Endothelial cell of umbilical vein (primary cell): ENCODE measurements at regions not wholly inside any gene's neighbourhood (a gene's known extent, or its start where the extent isn't known, plus 50 kb on each side); places are given as distances from the start of the nearest gene placed in this dataset.

ENCODE experiments used
- BruUV-seq: library from RNA; stranded (reverse); fragments of 400-500 nt; replicated peaks from 2 replicates; lab custom pipeline; 2021; lab: Mats Ljungman, UMichigan
- CTCF ChIA-PET: fragments of 300-600, 350-600 bp; sonication (Branson Sonifier 250); formaldehyde crosslinking; loops from one replicate; lab custom pipeline; 2021; ENCODE audit warnings: antibody characterized with exemption, inconsistent platforms; lab: Charles Lee
- POLR2A ChIA-PET: fragments of 300-600, 350-600 bp; sonication (Branson Sonifier 250); formaldehyde crosslinking; loops from one replicate; lab custom pipeline; 2021; ENCODE audit warnings: antibody characterized with exemption, inconsistent platforms; lab: Charles Lee
- DNase-seq: peaks from one replicate; pipeline ENCODE4 v3.0.0-alpha.2; 2011; ENCODE audit warnings: low read depth, low spot score
- FAIRE-seq: peaks from 2 replicates; lab custom pipeline; 2011; peaks lifted over from hg19 to GRCh38; lab: Jason Lieb, UNC
- H2AFZ ChIP-seq: 2 replicates; pipeline ENCODE4 v1.6.0; 2012; ENCODE audit warnings: low read depth, low read length, control low read depth, inconsistent platforms
- H3K27ac ChIP-seq: 2 replicates; pipeline ENCODE4 v1.5.1; 2011; ENCODE audit warnings: low read depth, mild to moderate bottlenecking, control low read depth, low read length, moderate library complexity; ENCODE audit not compliant: insufficient read depth
- H3K27me3 ChIP-seq, 2 experiments: 2 replicates each; pipeline versions ENCODE4 v1.6.0 to v1.6.1; 2011; ENCODE audit warnings: low read length in 2 of 2, mixed read lengths in 1 of 2; ENCODE audit not compliant: control insufficient read depth in 2 of 2, insufficient read depth in 2 of 2
- H3K36me3 ChIP-seq, 2 experiments: 2 replicates in 1 of 2; 3 replicates in 1 of 2; pipeline ENCODE4 v1.5.1; 2011; ENCODE audit warnings: low read length in 2 of 2, mild to moderate bottlenecking in 1 of 2, moderate library complexity in 1 of 2; ENCODE audit not compliant: control insufficient read depth in 2 of 2, insufficient read depth in 2 of 2; ENCODE audit errors: extremely low read depth in 1 of 2
- H3K4me1 ChIP-seq: 3 replicates; pipeline ENCODE4 v1.5.1; 2011; ENCODE audit warnings: mild to moderate bottlenecking, low read length; ENCODE audit not compliant: control insufficient read depth, insufficient read depth; ENCODE audit errors: extremely low read depth
- H3K4me2 ChIP-seq: 2 replicates; pipeline ENCODE4 v1.6.1; 2011; ENCODE audit warnings: low read length, control low read depth, mixed read lengths; ENCODE audit not compliant: insufficient read depth
- H3K4me3 ChIP-seq, 3 experiments: fragments of 200-600 bp in 1 of 3; sonication (generic), shearing (Covaris generic) in 1 of 3; replicated peaks in 1 of 3; 2 replicates each; pipeline ENCODE4 v1.5.1; 2011 to 2016; ENCODE audit warnings: control low read depth in 3 of 3, low read length in 3 of 3, mild to moderate bottlenecking in 2 of 3, inconsistent platforms in 1 of 3, low read depth in 1 of 3, moderate library complexity in 1 of 3; ENCODE audit not compliant: insufficient read depth in 1 of 3
- H3K79me2 ChIP-seq: 2 replicates; pipeline ENCODE4 v1.6.0; 2012; ENCODE audit warnings: low read length, inconsistent platforms; ENCODE audit not compliant: control insufficient read depth, insufficient read depth
- H3K9ac ChIP-seq: replicated peaks from 2 replicates; pipeline ENCODE3; 2011; ENCODE audit warnings: low read length, control low read depth; ENCODE audit not compliant: insufficient read depth; ENCODE audit errors: extremely low read depth
- H3K9me1 ChIP-seq: replicated peaks from 3 replicates; pipeline ENCODE4 v1.6.0; 2011; ENCODE audit warnings: mild to moderate bottlenecking, low read length; ENCODE audit not compliant: control insufficient read depth, insufficient read depth; ENCODE audit errors: extremely low read depth
- H3K9me3 ChIP-seq: replicated peaks from 2 replicates; pipeline ENCODE4 v1.5.1; 2012; ENCODE audit warnings: low read length, inconsistent platforms; ENCODE audit not compliant: control insufficient read depth, insufficient read depth
- H4K20me1 ChIP-seq: replicated peaks from 2 replicates; pipeline ENCODE3; 2011; ENCODE audit warnings: mild to moderate bottlenecking, low read length; ENCODE audit not compliant: control insufficient read depth, insufficient read depth; ENCODE audit errors: extremely low read depth
- CTCF ChIP-seq, 2 donors: IDR thresholded peaks; 1 replicate in 1 of 2; 2 replicates in 1 of 2; pipeline ENCODE4 v1.5.1; 2011; ENCODE audit warnings: low read length in 2 of 2, mild to moderate bottlenecking in 2 of 2, moderate library complexity in 2 of 2, control low read depth in 1 of 2, inconsistent platforms in 1 of 2, low read depth in 1 of 2; ENCODE audit not compliant: insufficient read depth in 1 of 2; ENCODE audit errors: extremely low read depth in 1 of 2
- EZH2 ChIP-seq: IDR thresholded peaks from 2 replicates; pipeline ENCODE4 v1.6.1; 2012; ENCODE audit warnings: borderline replicate concordance, low read depth, mild to moderate bottlenecking, moderate library complexity, low read length, inconsistent platforms; ENCODE audit not compliant: severe bottlenecking
- FOS ChIP-seq: IDR thresholded peaks from 2 replicates; pipeline ENCODE4 v1.6.1; 2011; ENCODE audit warnings: mild to moderate bottlenecking, low read length, moderate library complexity, borderline replicate concordance; ENCODE audit not compliant: insufficient read depth
- GATA2 ChIP-seq: IDR thresholded peaks from 2 replicates; pipeline ENCODE4 v1.7.0; 2011; ENCODE audit warnings: low read depth, mild to moderate bottlenecking, moderate library complexity, mixed read lengths, low read length; ENCODE audit not compliant: insufficient read length, insufficient read depth
- JUN ChIP-seq: IDR thresholded peaks from 2 replicates; pipeline ENCODE4 v1.6.1; 2011; ENCODE audit warnings: borderline replicate concordance, low read depth; ENCODE audit not compliant: insufficient read length, insufficient read depth
- MYC ChIP-seq: IDR thresholded peaks from one replicate; pipeline ENCODE4 v1.6.1; 2011; ENCODE audit warnings: mild to moderate bottlenecking, low read depth, low read length
- POLR2A ChIP-seq: IDR thresholded peaks from 2 replicates; pipeline ENCODE4 v1.6.1; 2012; ENCODE audit warnings: low read depth, mild to moderate bottlenecking, control low read depth, low read length
- POLR2AphosphoS5 ChIP-seq: IDR thresholded peaks from 2 replicates; pipeline ENCODE4 v1.6.1; 2012; ENCODE audit warnings: low read depth, mild to moderate bottlenecking, control low read depth, low read length, moderate library complexity; ENCODE audit not compliant: insufficient read depth
- dilution Hi-C: fragments of 300-500 bp; cut with MboI; formaldehyde crosslinking; loops from one replicate; pipeline ENCODE4 v1.15.0; 2019; ENCODE audit warnings: low sequenced_read_pairs; ENCODE audit not compliant: extremely low pct_ligation_motif_present
- intact Hi-C: fragments of 100-400 bp; cut with micrococcal nuclease; formaldehyde crosslinking; loops from one replicate; pipeline ENCODE4 v1.10.0; 2022
- TF ChIP-seq, protein P1 (sequence below): IDR thresholded peaks from 2 replicates; pipeline ENCODE4 v1.6.1; 2011; ENCODE audit not compliant: insufficient read depth, insufficient read length

DNA sequence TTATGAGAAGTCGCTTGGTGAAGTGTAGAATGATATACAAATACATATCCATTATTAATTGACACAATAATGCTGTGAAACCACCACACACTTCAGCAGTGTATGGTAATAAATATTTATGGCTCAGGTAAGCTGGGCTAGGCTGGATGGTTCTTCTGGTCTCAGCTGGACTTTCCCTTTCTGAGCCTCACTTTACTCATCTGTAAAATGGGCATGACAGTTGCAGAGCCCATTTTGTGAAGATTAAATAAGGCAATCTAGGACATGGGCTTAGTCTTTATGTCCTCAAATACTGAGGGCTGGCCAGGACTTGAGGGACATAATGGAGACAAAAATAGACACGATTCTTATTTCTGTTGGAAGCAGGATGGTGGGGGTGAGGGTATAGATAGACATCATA is 196.1 kb downstream of the MIAT start:
- Histone ChIP-seq H3K9me1 (no peaks in the 10 kb centered on the region), H3K27ac (no peak overlapping the region), H3K4me1 (no peaks in the 10 kb centered on the region), H3K4me3 (no peak overlapping the region), H4K20me1 (no peaks in the 10 kb centered on the region), H3K4me2 (no peak overlapping the region), H2AFZ (no peak overlapping the region), H3K27me3 (peaks cover 5 to 7% of the 10 kb centered on the region in 2 experiments), H3K9ac (no peak overlapping the region), H3K9me3 (no peaks in the 10 kb centered on the region), H3K36me3 (no peaks in the 10 kb centered on the region), H3K79me2 (no peaks in the 10 kb centered on the region)
- POLR2A ChIA-PET = no interaction called here
- FAIRE-seq (no peak), DNase-seq (no peak)
- no TSS peak for BruUV-seq
- TF ChIP-seq, protein P1, sequence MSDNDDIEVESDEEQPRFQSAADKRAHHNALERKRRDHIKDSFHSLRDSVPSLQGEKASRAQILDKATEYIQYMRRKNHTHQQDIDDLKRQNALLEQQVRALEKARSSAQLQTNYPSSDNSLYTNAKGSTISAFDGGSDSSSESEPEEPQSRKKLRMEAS = no peak
- TF ChIP-seq GATA2 (no peak), CTCF (IDR thresholded peaks at IDR 0.05; ENCODE audit: extremely low read depth in 1 of 2, insufficient read depth in 1 of 2, low read depth in 1 of 2, low read length in 2 of 2) (no peak), MYC (no peak), POLR2A (no peak), FOS (no peak), JUN (no peak), EZH2 (no peak), POLR2AphosphoS5 (no peak)
- intact Hi-C loops = no loop called here
- CTCF ChIA-PET = interaction anchor here (0.9 kb wide), 1 partner anchor 8 kb away, joined by 3 read pairs; no protein-coding TSS in a partner anchor
- dilution Hi-C loops = no loop called here
